HFFc6 (cell line): ENCODE measurements at regions not wholly inside any gene's neighbourhood (a gene's known extent, or its start where the extent isn't known, plus 50 kb on each side); places are given as distances from the start of the nearest gene placed in this dataset.

Experiments
- DNase-seq: peaks from one replicate; pipeline ENCODE4 v3.0.0-alpha.2; 2018
- H3K27ac Mint-ChIP-seq: 2 replicates; pipeline ENCODE4 v1.8.0; 2020; ENCODE audit warnings: mild to moderate bottlenecking, mixed read lengths
- H3K27me3 Mint-ChIP-seq: 2 replicates; pipeline ENCODE4 v1.8.0; 2021; ENCODE audit warnings: mild to moderate bottlenecking, moderate library complexity, mixed read lengths; ENCODE audit not compliant: insufficient read depth
- H3K36me3 Mint-ChIP-seq: 2 replicates; pipeline ENCODE4 v1.8.0; 2021; ENCODE audit warnings: low read depth, mixed read lengths
- H3K4me1 Mint-ChIP-seq: 2 replicates; pipeline ENCODE4 v1.8.0; 2020; ENCODE audit warnings: low read depth, mixed read lengths
- H3K4me3 Mint-ChIP-seq: 2 replicates; pipeline ENCODE4 v1.8.0; 2020; ENCODE audit warnings: mild to moderate bottlenecking, moderate library complexity, mixed read lengths
- H3K9me3 Mint-ChIP-seq: 2 replicates; pipeline ENCODE4 v1.8.0; 2020; ENCODE audit warnings: mild to moderate bottlenecking, mixed read lengths
- TF ChIP-seq, protein P1 (sequence below): fragments of 200-600 bp; sonication (generic); IDR thresholded peaks from 2 replicates; pipeline ENCODE4 v1.5.0; 2021; ENCODE audit warnings: antibody characterized with exemption, mild to moderate bottlenecking

DNA sequence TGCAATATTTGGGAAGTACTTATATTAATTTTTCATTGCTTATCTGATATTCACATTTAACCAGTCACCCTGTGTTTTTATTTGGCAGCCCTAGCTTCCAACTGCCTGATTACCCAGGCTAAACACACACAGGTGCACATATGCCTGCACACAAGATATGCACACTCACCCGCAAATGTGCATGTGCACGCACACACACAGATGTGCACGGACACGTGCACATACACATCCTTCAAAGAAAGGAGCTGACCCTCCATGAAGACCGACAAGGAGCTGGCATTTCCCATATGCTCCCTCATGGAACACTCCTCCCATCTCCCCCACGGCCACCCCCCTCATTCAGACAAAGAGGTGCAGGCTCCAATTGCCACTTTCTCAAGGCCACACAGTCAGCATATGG, 242.2 kb downstream of the ENGASE start:
- Mint-ChIP-seq H3K27ac (no peak overlapping the region), H3K9me3 (no peaks in the 10 kb centered on the region), H3K27me3 (peaks cover 57% of the 10 kb centered on the region), H3K36me3 (no peaks in the 10 kb centered on the region), H3K4me3 (no peak overlapping the region), H3K4me1 (no peaks in the 10 kb centered on the region)
- no peak for DNase-seq
- TF ChIP-seq, protein P1, sequence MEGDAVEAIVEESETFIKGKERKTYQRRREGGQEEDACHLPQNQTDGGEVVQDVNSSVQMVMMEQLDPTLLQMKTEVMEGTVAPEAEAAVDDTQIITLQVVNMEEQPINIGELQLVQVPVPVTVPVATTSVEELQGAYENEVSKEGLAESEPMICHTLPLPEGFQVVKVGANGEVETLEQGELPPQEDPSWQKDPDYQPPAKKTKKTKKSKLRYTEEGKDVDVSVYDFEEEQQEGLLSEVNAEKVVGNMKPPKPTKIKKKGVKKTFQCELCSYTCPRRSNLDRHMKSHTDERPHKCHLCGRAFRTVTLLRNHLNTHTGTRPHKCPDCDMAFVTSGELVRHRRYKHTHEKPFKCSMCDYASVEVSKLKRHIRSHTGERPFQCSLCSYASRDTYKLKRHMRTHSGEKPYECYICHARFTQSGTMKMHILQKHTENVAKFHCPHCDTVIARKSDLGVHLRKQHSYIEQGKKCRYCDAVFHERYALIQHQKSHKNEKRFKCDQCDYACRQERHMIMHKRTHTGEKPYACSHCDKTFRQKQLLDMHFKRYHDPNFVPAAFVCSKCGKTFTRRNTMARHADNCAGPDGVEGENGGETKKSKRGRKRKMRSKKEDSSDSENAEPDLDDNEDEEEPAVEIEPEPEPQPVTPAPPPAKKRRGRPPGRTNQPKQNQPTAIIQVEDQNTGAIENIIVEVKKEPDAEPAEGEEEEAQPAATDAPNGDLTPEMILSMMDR: no peak

DNA sequence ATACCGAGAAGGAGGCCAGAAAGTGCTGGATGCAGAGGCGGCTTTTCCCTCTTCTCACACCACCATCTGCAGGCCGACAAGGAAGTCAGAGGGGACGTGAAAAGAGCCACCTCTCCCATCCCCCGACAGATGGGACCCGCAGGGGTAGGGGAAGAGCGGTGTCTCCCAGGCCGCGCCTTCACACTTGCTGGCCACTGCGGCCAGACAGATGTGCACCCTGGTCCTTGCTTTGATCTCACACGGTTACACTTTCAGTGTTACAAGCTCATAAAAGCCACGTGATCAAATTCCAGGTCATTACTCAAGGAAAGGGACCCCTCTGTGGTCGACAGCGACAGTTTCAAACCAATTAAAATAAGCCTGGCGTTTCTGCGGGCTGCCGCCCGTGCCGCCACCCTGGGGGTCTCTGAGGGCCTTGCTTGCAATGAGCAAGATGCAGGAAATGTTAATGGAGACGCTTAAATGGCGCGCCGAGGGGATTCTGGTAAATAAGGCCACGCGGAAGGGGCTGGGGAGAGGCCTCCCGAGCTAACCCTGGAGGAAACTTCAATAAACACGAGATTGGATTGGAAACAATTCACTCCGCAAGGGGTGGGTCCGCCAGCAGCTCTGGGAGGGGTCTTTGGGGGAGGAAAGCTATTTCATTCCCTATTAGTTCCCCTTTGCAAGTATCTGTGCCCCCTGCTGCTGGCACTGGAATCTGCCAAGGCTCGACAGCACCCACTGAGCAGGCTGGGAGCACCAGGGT, 240.9 kb downstream of the ENGASE start:
- no peak for DNase-seq
- Mint-ChIP-seq H3K36me3 (no peaks in the 10 kb centered on the region), H3K27me3 (peaks cover 48% of the 10 kb centered on the region), H3K9me3 (no peaks in the 10 kb centered on the region), H3K27ac (no peak overlapping the region), H3K4me3 (no peak overlapping the region), H3K4me1 (no peaks in the 10 kb centered on the region)
- TF ChIP-seq, protein P1: no peak

DNA sequence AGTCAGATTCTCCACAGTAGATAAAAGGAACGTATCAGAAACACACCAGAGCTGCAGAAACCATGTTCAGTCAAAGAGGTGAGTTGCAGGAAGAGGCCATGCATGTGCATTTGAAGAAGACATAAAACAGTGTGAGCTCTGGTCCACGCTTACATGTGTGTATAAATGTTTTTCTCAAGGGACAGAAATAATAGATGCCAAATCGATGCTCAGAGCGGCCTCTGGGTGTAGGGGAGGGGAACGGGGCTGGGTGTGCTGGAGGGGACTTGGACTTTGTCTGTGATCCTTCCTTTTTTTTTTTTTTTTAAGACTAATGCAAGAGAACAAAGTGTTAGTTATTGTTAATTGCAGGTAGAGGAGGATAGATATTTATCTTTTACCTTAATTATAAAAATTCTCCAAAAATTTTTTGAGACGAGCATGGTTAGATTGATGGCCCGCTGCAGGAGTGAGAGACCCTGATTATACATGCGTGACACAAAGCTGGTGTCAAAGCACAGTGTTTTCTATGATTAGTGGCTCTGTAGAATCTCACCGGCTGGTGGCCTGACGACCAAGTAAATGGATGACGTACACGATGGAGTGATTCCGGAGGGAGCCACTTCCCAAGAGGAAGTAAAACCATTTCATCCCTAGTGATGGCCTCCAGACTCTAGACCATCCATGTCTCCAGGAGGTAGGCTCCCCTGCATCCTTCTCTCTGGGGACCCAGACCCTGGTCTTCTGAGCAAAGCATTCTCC, 240.2 kb downstream of the ENGASE start:
- Mint-ChIP-seq H3K27me3 (peaks cover 45% of the 10 kb centered on the region), H3K27ac (no peak overlapping the region), H3K9me3 (no peaks in the 10 kb centered on the region), H3K4me3 (no peak overlapping the region), H3K4me1 (no peaks in the 10 kb centered on the region), H3K36me3 (no peaks in the 10 kb centered on the region)
- no peak for DNase-seq
- TF ChIP-seq, protein P1: no peak

DNA sequence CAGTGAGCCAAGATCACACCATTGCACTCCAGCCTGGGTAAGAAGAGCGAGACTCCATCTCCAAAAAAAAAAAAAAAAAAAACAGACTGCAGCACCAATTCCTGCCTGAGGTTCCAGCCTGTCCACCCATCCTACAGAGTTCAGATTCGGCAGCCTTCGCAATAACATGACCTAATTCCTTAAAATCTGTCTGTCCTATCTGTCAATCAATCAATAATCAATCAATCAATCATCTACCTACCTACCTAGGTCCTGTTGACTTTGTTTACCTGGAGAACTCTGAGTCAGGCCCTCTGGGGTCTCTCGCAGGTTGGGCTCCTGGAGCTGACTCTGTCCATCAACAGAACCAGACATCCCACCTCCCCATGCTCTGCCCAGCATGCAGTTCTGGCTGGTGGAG, 236.7 kb downstream of the ENGASE start:
- Mint-ChIP-seq H3K4me1 (no peaks in the 10 kb centered on the region), H3K27me3 (peaks cover 25% of the 10 kb centered on the region), H3K4me3 (no peak overlapping the region), H3K9me3 (no peaks in the 10 kb centered on the region), H3K27ac (no peak overlapping the region), H3K36me3 (no peaks in the 10 kb centered on the region)
- TF ChIP-seq, protein P1: no peak
- no peak for DNase-seq

DNA sequence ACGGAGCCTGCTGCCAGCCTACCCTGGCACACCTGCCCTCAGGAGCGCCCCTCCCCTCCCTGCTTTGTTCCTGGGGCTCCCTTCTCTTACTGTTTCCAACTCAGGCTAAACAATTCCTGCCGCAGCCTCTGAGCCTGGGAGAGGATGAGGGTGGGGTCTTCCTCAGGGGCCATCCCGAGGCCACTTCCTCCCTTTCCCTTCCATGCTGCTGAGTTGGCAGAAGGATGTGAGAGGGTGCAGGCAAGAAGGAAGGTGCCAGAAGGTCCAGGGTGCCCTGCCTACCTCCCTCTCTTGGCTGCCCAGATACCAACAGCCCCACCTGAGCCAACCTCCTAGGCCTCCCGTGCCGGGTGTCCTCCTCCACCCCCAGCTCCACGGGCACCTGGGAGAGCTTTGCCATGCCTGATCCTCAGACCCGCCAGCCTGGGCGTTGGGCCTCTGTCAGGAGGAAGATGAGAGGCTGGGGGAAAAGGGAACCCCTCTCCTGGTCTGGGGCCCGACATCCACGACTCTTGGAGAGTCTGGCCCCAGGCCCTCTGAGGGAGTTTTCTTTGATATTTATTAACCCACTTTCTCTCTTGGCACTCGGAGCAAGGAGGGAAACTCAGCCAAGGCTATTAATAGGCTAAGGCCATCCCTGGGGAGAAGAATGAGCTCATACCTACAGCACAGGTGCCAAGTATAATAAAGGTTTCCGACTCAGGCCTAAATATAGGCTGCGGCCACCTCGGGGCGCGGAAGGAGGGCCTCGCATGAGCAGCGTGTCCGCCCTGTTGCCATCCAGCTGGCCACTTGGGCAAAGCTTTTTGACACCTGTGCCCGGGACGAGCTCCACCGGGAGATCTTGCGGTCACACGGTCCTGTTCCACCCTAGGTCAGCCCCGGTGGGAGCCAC, 232.0 kb downstream of the ENGASE start:
- Mint-ChIP-seq H3K4me3 (no peak overlapping the region), H3K27me3 (peaks cover 24% of the 10 kb centered on the region), H3K36me3 (no peaks in the 10 kb centered on the region), H3K4me1 (no peaks in the 10 kb centered on the region), H3K9me3 (no peaks in the 10 kb centered on the region), H3K27ac (no peak overlapping the region)
- TF ChIP-seq, protein P1: no peak
- no peak for DNase-seq
